ENCODE measurements at regions not wholly inside any gene's neighbourhood (a gene's known extent, or its start where the extent isn't known, plus 50 kb on each side); places are given as distances from the start of the nearest gene placed in this dataset.

DNA sequence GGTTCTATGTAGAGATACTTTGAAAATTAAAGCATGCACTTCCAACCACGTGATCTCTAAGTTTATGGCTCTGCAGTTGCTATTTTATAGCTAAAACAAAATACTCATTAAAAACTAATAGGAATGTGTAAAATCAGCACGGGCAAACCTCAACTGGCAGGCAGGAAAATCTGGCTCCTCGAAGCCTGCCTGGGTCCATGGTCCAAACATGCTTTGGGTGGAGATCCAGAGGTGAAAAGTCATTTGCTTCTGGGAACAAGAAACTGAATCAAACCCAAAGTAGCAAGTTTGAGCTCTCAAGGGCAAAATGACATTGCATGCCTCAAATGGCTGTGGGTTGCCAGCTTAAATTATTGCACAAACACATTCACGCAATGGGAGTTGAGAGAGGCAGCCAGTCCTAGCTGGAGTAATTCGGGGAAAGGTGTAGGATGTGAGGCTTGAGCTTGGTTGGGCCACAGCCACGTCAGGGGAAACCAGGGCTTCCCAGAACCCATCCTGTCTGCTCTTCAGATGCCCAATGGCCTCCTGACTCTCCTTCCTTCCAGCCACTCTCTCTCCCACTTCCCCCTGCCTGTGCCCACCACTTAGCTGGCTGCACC is 75.2 kb upstream of the LCLAT1 start:
- DNase-seq = no peak

DNA sequence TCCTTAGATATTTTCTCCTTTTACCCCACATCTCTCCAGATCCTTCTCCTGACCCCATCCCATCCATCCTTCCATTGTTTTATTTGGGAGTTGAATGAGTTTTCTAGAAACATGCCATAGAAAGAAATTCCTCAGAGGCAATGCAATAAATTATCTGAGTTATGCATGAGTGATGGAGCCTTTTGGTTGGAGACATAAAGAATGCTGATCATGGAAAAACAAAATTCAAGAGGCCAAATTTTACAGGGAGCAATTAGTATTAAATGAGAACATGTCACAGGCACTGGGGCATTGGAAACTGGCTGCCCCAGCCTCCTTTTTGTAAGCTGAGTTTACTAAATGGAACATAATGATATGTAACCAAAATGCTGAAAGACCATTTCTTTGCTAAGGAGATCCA is 74.2 kb upstream of the LCLAT1 start:
- no peak for DNase-seq

DNA sequence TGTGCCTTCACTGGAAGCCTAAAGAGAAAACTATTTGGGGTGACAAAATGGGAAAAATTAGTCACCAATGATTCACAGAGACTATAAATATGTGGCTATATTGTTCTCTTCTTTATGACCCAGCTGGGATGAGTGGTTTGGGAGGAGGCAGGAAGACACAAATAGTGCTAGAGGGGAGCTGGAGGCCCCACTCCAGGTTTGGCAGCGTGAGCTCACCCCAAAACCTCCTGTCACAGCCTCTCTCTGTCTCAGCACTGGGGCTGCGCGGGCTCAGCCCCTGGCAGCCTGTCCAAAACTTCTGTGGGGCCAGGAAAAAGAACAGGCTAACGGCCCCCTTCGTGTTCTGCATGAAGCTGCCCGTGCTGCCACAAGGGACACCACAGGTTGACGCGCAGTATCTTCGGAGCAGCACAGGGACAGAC is 73.2 kb upstream of the LCLAT1 start:
- DNase-seq = no peak

DNA sequence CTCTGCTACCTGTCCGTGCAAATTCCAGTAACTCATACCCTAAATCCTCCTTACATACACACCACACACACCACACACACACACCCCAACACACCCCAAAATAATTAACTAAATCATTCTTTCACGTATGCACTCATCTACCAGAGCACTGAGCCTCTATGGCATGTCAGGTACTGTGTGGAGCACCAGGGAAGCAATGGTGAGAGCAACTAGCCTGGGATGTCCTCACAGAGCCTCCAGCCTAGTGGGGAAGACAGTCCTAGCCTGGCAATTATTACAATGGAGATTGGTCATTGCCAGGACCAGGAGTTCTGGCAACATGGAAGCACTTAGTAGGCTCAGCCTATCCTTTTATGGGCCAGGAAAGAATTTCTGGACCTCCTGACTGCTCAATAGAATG is 72.7 kb upstream of the LCLAT1 start:
- no peak for DNase-seq

DNA sequence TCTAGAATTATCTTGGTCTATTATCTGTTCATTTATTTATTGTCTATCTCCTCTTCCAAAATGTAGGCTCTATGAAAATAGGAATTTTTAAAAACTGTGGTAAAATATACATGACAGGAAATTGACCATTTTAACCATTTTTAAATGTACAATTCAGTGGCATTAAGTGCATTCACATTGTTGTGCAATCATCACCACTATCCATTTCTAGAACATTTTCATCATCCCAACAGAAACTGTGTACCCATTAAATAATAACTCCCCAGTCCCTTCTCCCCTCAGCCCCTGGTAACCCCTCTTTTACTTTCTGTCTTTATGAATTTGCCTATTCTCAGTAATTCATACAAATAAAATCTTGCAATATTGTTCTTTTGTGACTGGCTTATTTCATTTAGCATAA is 71.1 kb upstream of the LCLAT1 start:
- DNase-seq = no peak

DNA sequence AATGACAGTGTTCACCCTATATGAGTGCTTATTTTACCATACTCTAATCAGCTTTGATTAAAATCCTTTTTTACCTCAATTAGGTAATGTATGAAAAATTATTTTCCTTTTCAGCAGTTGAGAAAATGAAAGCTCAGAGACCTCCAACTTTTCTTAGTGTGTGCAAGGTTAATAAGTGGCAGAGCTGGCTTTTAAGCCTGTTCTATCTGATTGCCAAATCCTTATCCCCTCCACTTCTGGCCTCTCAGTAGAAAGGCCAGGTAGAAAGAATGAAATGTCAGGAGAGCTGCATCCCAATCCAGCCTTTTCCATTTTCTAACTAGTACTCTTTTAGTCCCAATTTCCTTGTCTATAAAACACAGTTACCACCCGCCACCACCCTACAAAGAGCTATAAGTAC is 67.6 kb upstream of the LCLAT1 start:
- DNase-seq = no peak

DNA sequence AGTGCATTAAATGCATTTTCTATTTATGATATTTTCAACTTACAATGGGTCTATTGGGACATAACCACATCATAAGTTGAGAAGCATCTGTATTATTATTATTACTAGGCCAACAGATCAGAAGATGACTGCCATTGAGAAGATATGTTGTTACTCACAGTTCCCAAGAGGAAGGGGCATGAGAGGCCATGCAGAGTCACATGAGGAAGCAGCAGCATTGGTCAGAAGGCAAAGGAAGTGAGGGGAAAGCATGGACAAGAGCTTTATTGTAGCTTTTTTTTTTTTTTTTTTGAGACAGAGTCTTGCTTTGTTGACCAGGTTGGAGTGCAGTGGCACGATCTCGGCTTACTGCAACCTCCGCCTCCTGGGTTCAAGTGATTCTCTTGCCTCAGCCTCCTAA is 66.2 kb upstream of the LCLAT1 start:
- DNase-seq = no peak

DNA sequence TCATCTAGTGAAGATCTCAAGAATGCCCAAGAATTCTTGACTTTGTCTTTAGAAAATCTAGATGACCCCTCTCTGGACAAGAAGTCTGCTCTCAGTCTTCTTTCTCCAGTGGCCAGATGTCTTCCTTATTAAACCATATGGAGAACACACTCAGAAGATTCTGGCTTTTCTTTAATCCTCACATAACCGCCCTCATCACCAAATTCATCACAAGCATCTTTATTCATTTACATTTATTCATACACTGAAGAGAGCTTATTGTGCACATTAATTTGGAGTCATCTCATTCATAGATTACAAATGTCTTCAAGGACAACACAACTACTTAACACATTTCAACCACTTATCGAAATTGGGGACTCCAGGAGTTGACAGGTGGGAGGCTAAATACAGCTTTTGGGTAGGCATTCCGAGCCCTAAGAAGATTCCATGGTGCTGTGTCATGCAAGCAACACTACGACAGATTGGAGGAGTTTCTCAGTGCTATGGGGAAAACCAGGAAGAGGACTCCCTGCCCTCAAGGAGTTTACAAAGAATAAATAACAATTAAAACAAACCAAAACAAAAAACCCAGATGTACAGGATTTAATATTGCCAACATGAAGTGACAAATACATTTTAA is 64.8 kb upstream of the LCLAT1 start:
- DNase-seq = no peak

DNA sequence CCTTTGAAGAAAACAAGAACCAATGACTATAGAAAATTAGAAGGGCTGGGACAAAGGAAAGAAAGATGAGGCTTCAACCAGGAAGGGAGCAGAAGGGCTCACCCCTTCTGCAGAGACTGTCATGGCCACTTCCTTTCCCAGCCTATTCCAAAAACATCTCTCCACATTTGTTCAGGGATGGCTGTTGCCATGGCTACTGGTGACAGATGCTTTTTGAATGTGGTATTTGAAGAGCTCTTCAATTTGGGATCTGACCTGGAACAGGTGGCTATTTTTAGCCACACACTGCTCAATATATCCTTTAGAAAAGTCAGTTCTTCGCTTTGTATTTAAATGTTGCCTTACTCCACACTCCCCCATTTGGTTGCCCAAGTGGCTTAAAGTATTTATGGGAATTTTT is 64.1 kb upstream of the LCLAT1 start:
- DNase-seq = no peak

DNA sequence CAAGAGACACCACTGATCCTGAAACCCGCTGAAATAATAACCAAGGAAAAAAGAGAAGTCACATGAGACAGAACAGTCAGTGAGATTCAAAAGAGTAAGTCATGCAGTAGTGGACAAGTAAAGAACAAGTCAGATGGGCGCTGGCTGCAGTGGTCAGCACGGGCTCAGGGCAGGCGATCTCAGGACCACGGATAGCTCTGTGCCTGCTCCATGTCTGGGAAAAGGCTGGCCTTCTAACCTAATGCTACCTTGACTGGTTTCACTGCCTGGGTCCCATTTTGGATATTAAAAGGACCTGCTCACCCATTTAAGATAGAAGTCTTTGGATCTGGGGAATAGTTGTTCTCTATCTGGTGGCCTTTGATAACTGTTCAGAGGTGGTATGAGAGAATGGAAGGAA is 61.7 kb upstream of the LCLAT1 start:
- no peak for DNase-seq

DNA sequence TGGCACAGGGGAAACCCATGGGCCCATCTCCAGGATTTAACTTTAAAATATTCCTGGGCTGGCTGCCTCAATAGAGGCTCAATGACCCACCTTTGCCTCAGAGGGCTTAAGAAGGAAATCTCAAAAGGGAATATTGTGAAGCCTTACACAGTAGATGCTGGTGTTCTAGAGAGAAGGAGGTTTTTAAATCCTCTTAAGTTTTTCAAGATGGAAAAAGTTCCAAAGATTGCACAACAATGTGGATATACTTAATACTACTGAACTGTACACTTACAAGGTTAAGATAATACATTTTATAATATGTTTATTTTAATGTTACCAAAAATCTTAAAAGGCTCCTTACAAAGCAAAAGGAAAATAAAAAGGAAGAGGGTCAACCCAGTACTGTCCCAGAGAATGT is 54.9 kb upstream of the LCLAT1 start:
- DNase-seq = no peak

DNA sequence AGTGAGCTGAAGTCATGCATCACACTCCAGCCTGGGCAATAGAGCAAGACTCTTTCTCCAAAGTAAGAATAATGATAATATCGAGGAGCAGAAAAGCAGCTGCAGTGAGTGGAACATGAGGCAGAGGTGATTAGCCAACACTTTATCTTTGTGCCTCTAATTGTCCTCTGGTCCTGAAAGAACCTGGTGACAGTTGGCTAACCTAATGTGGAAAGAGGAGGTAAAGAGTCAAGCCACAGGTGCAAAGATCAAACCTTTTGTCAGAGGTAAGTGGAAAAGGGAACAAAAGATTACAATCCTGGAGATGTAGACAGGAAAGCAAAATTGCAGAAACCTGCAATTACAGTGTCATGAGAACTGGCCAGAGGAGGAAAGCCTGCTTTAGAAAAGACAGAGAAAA is 53.5 kb upstream of the LCLAT1 start:
- no peak for DNase-seq

DNA sequence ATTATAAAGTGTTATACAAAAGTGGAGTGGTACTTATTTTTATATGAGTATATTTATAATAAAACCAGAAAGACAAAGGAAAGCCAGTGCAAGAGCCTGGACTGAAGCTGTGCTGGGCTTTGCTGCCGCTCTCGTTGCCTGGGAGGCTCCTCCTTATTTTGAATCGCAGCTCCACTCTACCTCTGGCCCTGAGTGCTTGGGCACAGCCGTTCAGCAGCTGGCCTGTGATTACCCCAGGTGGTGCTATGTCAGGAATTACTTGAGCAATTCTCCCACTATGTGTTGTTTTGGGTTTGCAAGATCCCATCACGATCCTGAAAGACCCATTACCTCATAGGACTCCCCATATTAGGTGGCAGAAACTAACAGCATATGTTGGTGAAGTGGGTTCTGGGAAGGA is 53.0 kb upstream of the LCLAT1 start:
- no peak for DNase-seq

DNA sequence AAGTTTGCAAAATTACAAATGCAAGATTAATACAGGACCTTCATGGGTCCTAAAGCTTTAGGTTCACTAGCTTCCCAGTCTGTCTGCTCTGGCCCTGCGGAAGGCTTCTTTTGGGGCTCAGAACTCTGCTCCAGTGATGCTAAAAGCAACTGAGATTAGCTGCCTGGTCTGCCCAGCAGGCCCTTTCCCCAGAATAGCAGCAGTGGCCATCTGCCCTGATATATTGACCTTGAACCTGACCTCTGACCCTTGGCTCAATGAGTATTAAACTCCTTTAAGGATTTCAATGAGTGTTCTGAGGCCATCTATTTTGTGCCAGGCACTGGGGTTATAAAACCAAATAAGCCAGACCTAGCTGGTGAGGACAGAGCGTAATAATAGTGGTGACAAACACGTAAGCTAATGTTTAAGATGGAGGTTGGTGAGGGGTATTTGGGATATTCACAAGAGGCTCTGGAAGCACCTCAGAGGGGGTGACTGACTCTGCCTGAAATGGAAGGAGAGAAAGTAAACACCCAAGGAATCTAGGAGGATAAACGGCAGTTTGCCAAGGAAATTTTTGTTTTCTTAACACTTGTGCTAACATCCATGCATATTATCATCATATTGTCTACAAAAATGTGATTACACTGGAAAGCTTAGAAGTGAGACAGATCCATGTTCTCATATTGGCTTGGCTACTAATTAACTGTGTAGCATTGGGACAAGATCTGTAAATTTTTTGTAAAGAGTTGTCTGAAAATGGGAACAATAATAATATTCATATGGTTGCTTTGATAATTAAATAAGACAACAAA is 50.4 kb upstream of the LCLAT1 start:
- no peak for DNase-seq

All from NCI-H446 (cell line).